MM.1S (cell line): ENCODE measurements at regions not wholly inside any gene's neighbourhood (a gene's known extent, or its start where the extent isn't known, plus 50 kb on each side); places are given as distances from the start of the nearest gene placed in this dataset.

Source experiments
- DNase-seq: peaks from one replicate; pipeline ENCODE4 v3.0.0-alpha.2; 2015
- H2AFZ ChIP-seq: fragments of 300-600 bp; sonication (generic); 2 replicates; pipeline ENCODE4 v1.6.0; 2016; ENCODE audit warnings: antibody characterized with exemption, low read length
- H3F3A ChIP-seq: fragments of 300-600 bp; sonication (generic); 2 replicates; pipeline ENCODE4 v1.6.1; 2016; ENCODE audit warnings: mild to moderate bottlenecking, antibody characterized with exemption, low read length, moderate library complexity, mixed read lengths; ENCODE audit not compliant: insufficient read depth
- H3K27ac ChIP-seq: fragments of 300-600 bp; sonication (generic); 2 replicates; pipeline ENCODE4 v1.5.1; 2016; ENCODE audit warnings: mild to moderate bottlenecking, low read length
- H3K27me3 ChIP-seq: fragments of 300-600 bp; sonication (generic); replicated peaks from 2 replicates; pipeline ENCODE4 v1.6.0; 2016; ENCODE audit warnings: low read length; ENCODE audit not compliant: insufficient read depth
- H3K36me3 ChIP-seq: fragments of 300-600 bp; sonication (generic); replicated peaks from 2 replicates; pipeline ENCODE4 v1.6.1; 2016; ENCODE audit warnings: mild to moderate bottlenecking, low read length, mixed read lengths; ENCODE audit not compliant: insufficient read depth
- H3K4me1 ChIP-seq: fragments of 300-600 bp; sonication (generic); 2 replicates; pipeline ENCODE4 v1.6.1; 2016; ENCODE audit warnings: low read length, mixed read lengths
- H3K4me2 ChIP-seq: fragments of 300-600 bp; sonication (generic); 2 replicates; pipeline ENCODE4 v1.6.0; 2016; ENCODE audit warnings: low read depth, low read length
- H3K4me3 ChIP-seq: fragments of 300-600 bp; sonication (generic); 2 replicates; pipeline ENCODE4 v1.5.1; 2016; ENCODE audit warnings: low read length, mixed read lengths
- H3K79me2 ChIP-seq: fragments of 300-600 bp; sonication (generic); 2 replicates; pipeline ENCODE4 v1.6.1; 2016; ENCODE audit warnings: mixed run types, low read length, mixed read lengths
- H3K9ac ChIP-seq: fragments of 300-600 bp; sonication (generic); 2 replicates; pipeline ENCODE4 v1.6.1; 2016; ENCODE audit warnings: low read length, mixed read lengths
- H3K9me2 ChIP-seq: fragments of 300-600 bp; sonication (generic); replicated peaks from 2 replicates; pipeline ENCODE4 v1.6.1; 2016; ENCODE audit warnings: mild to moderate bottlenecking, low read length, mixed read lengths; ENCODE audit not compliant: insufficient read depth
- H3K9me3 ChIP-seq: fragments of 300-600 bp; sonication (generic); replicated peaks from 2 replicates; pipeline ENCODE4 v1.6.1; 2016; ENCODE audit warnings: mild to moderate bottlenecking, low read length, mixed read lengths; ENCODE audit not compliant: insufficient read depth
- H4K20me1 ChIP-seq: fragments of 300-600 bp; sonication (generic); 2 replicates; pipeline ENCODE4 v1.6.1; 2016; ENCODE audit warnings: mild to moderate bottlenecking, low read length, moderate library complexity, mixed read lengths; ENCODE audit not compliant: insufficient read depth
- CTCF ChIP-seq: fragments of 300-600 bp; sonication (generic); IDR thresholded peaks from 2 replicates; pipeline ENCODE4 v1.5.1; 2016; ENCODE audit warnings: antibody characterized with exemption, low read length, mixed read lengths
- EZH2 ChIP-seq: fragments of 300-600 bp; sonication (generic); optimal IDR thresholded peaks from 2 replicates; pipeline ENCODE3; 2017; ENCODE audit warnings: low read depth, mild to moderate bottlenecking, antibody characterized with exemption, low read length, mixed read lengths
- EZH2phosphoT487 ChIP-seq: fragments of 300-600 bp; sonication (generic); IDR thresholded peaks from 2 replicates; pipeline ENCODE4 v1.6.1; 2018; ENCODE audit warnings: antibody characterized with exemption, low read length

- Histone ChIP-seq H4K20me1 (no peaks in the 10 kb centered on the region), H3K36me3 (no peaks in the 10 kb centered on the region), H3K4me2 (no peak overlapping the region), H3K9ac (no peak overlapping the region), H3F3A (no peaks in the 10 kb centered on the region), H3K4me3 (no peak overlapping the region), H3K27me3 (no peaks in the 10 kb centered on the region), H3K4me1 (no peaks in the 10 kb centered on the region), H3K9me3 (no peaks in the 10 kb centered on the region), H2AFZ (no peak overlapping the region), H3K9me2 (no peaks in the 10 kb centered on the region), H3K27ac (no peak overlapping the region), H3K79me2 (no peaks in the 10 kb centered on the region)
- DNase-seq, result no peak
- TF ChIP-seq EZH2 (no peak), EZH2phosphoT487 (no peak), CTCF (no peak)
Measured at GRCh38 chr10:53434413-53434812, 661.8 kb upstream of the MBL2 start.

- Histone ChIP-seq H3K9me2 (no peaks in the 10 kb centered on the region), H4K20me1 (no peaks in the 10 kb centered on the region), H3K4me3 (no peak overlapping the region), H2AFZ (no peak overlapping the region), H3K9ac (no peak overlapping the region), H3K4me2 (no peak overlapping the region), H3K27ac (no peak overlapping the region), H3K4me1 (no peaks in the 10 kb centered on the region), H3K36me3 (no peaks in the 10 kb centered on the region), H3K79me2 (no peaks in the 10 kb centered on the region), H3K27me3 (no peaks in the 10 kb centered on the region), H3F3A (no peaks in the 10 kb centered on the region), H3K9me3 (no peaks in the 10 kb centered on the region)
- TF ChIP-seq CTCF (no peak), EZH2phosphoT487 (no peak), EZH2 (no peak)
- DNase-seq, result no peak
Measured at GRCh38 chr10:53432035-53432434, 659.5 kb upstream of the MBL2 start.

- Histone ChIP-seq H2AFZ (no peak overlapping the region), H3K9me2 (no peaks in the 10 kb centered on the region), H3K27ac (no peak overlapping the region), H3K4me3 (no peak overlapping the region), H3K9ac (no peak overlapping the region), H3F3A (no peaks in the 10 kb centered on the region), H3K4me2 (no peak overlapping the region), H3K4me1 (no peaks in the 10 kb centered on the region), H3K9me3 (no peaks in the 10 kb centered on the region), H3K79me2 (no peaks in the 10 kb centered on the region), H3K36me3 (no peaks in the 10 kb centered on the region), H3K27me3 (no peaks in the 10 kb centered on the region), H4K20me1 (no peaks in the 10 kb centered on the region)
- DNase-seq, result no peak
- TF ChIP-seq CTCF (no peak), EZH2phosphoT487 (no peak)
Measured at GRCh38 chr10:53430974-53431373, 658.4 kb upstream of the MBL2 start.
